C4-2B (cell line): ENCODE measurements at regions not wholly inside any gene's neighbourhood (a gene's known extent, or its start where the extent isn't known, plus 50 kb on each side); places are given as distances from the start of the nearest gene placed in this dataset.

Experiments
- ZFX ChIP-seq: fragments of 450-650 bp; IDR thresholded peaks from 2 replicates; pipeline ENCODE4 v1.6.1; 2017
- TF ChIP-seq, protein P1 (sequence below): fragments of 450-650 bp; conservative IDR thresholded peaks from 2 replicates; pipeline ENCODE4 v1.5.1; 2017; ENCODE audit warnings: mild to moderate bottlenecking

DNA sequence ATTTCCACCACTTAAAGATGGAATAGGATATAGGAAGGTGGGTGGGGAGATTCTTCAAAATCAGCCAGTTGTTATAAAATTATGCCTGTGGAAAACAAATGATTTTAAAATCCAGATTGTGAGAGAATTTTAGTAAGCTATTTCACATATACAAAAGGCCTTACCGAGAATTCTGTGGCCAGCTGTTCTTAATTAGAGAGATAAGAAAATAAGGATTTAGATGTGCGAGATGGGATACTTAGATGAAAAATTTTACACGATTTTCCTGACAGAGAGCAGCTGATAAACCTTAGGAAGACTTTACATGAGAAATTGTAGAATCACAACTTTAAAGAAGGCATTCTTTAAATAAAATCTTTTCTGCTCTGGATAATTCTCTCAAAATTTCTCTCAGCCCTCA, 94.5 kb upstream of the IQCM start:
- TF ChIP-seq, protein P1, sequence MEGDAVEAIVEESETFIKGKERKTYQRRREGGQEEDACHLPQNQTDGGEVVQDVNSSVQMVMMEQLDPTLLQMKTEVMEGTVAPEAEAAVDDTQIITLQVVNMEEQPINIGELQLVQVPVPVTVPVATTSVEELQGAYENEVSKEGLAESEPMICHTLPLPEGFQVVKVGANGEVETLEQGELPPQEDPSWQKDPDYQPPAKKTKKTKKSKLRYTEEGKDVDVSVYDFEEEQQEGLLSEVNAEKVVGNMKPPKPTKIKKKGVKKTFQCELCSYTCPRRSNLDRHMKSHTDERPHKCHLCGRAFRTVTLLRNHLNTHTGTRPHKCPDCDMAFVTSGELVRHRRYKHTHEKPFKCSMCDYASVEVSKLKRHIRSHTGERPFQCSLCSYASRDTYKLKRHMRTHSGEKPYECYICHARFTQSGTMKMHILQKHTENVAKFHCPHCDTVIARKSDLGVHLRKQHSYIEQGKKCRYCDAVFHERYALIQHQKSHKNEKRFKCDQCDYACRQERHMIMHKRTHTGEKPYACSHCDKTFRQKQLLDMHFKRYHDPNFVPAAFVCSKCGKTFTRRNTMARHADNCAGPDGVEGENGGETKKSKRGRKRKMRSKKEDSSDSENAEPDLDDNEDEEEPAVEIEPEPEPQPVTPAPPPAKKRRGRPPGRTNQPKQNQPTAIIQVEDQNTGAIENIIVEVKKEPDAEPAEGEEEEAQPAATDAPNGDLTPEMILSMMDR: no peak
- TF ChIP-seq ZFX: no peak
